GM12878 (cell line): ENCODE measurements at regions not wholly inside any gene's neighbourhood (a gene's known extent, or its start where the extent isn't known, plus 50 kb on each side); places are given as distances from the start of the nearest gene placed in this dataset.

ENCODE experiments used
- ATAC-seq: fragments of 200-7000 bp; cut with Tn5 transposase; 3 replicates; pipeline ENCODE4 v1.9.1; 2020; ENCODE audit warnings: mild to moderate bottlenecking, moderate library complexity
- BruUV-seq: library from RNA; stranded (reverse); fragments of 400-500 nt; replicated peaks from 2 replicates; lab custom pipeline; 2021; lab: Mats Ljungman, UMichigan
- CTCF ChIA-PET: fragments of 300-600 bp; sonication (Branson Sonifier 250); formaldehyde crosslinking; extraction: SDS; loops from one replicate; lab custom pipeline; 2021; ENCODE audit warnings: inconsistent platforms; lab: Yijun Ruan, JAX
- POLR2A ChIA-PET: fragments of 350-600 bp; formaldehyde crosslinking; extraction: SDS; loops from one replicate; lab custom pipeline; 2021; ENCODE audit warnings: inconsistent platforms; lab: Charles Lee
- RAD21 ChIA-PET: fragments of 300-600 bp; sonication (Branson Sonifier 250); formaldehyde crosslinking; loops from one replicate; lab custom pipeline; 2023; ENCODE audit warnings: antibody characterized with exemption; ENCODE audit not compliant: unreplicated experiment; lab: Charles Lee
- SMC1A ChIA-PET: fragments of 300-600 bp; sonication (Branson Sonifier 250); formaldehyde crosslinking; loops from one replicate; lab custom pipeline; 2023; ENCODE audit not compliant: unreplicated experiment, uncharacterized antibody; lab: Charles Lee
- DNase-seq: peaks from one replicate; pipeline ENCODE4 v3.0.0-alpha.2; 2011; ENCODE audit warnings: low read depth, low spot score
- FAIRE-seq: peaks from 3 replicates; lab custom pipeline; 2011; peaks lifted over from hg19 to GRCh38; lab: Jason Lieb, UNC
- H2AFZ ChIP-seq: 2 replicates; pipeline ENCODE4 v1.6.0; 2011; ENCODE audit warnings: low read depth, low read length, control low read depth; ENCODE audit not compliant: control insufficient read depth
- H3K27ac ChIP-seq: 2 replicates; pipeline ENCODE4 v1.5.1; 2011; ENCODE audit warnings: control low read depth; ENCODE audit not compliant: control insufficient read depth, insufficient read depth
- H3K27me3 ChIP-seq, 2 experiments: replicated peaks in 1 of 2; 2 replicates each; pipeline versions ENCODE4 v1.6.0 to v1.6.1; 2011; ENCODE audit warnings: low read length in 1 of 2; ENCODE audit not compliant: control insufficient read depth in 2 of 2, insufficient read depth in 2 of 2
- H3K36me3 ChIP-seq, 2 experiments: 2 replicates each; pipeline ENCODE4 v1.5.1; 2011; ENCODE audit warnings: low read length in 1 of 2; ENCODE audit not compliant: control insufficient read depth in 2 of 2, insufficient read depth in 2 of 2
- H3K4me1 ChIP-seq: 2 replicates; pipeline ENCODE4 v1.6.1; 2011; ENCODE audit warnings: mild to moderate bottlenecking, low read length, moderate library complexity, mixed read lengths; ENCODE audit not compliant: control insufficient read depth, insufficient read depth
- H3K4me2 ChIP-seq: 2 replicates; pipeline ENCODE4 v1.6.0; 2011; ENCODE audit warnings: control low read depth; ENCODE audit not compliant: control insufficient read depth, insufficient read depth
- H3K4me3 ChIP-seq: fragments of 200-600 bp; sonication (generic); 2 replicates; pipeline ENCODE4 v1.5.1; 2016
- H3K79me2 ChIP-seq: 2 replicates; pipeline ENCODE4 v1.6.0; 2011; ENCODE audit warnings: low read length; ENCODE audit not compliant: control insufficient read depth, insufficient read depth
- H3K9ac ChIP-seq: 2 replicates; pipeline ENCODE4 v1.8.0; 2011; ENCODE audit warnings: low read length, control low read depth, mixed read lengths; ENCODE audit not compliant: control insufficient read depth, insufficient read depth
- H3K9me3 ChIP-seq: replicated peaks from 3 replicates; pipeline ENCODE4 v1.5.1; 2011; ENCODE audit warnings: mild to moderate bottlenecking, low read length; ENCODE audit not compliant: control insufficient read depth, insufficient read depth
- H4K20me1 ChIP-seq: 2 replicates; pipeline ENCODE4 v1.6.0; 2011; ENCODE audit not compliant: control insufficient read depth, insufficient read depth
- BCL11A ChIP-seq: IDR thresholded peaks from 2 replicates; pipeline ENCODE4 v1.6.1; 2011; ENCODE audit warnings: low read depth, low read length
- CHD2 ChIP-seq: IDR thresholded peaks from 2 replicates; pipeline ENCODE4 v1.6.1; 2011; ENCODE audit warnings: low read depth, low read length, improper control_type of control experiment, borderline replicate concordance
- CREB1 ChIP-seq: IDR thresholded peaks from 2 replicates; pipeline ENCODE4 v1.6.1; 2012; ENCODE audit warnings: low read depth, mild to moderate bottlenecking, inconsistent platforms
- E2F8 ChIP-seq: fragments of 450-650 bp; IDR thresholded peaks from 2 replicates; pipeline ENCODE4 v1.6.1; 2018; ENCODE audit warnings: mild to moderate bottlenecking, low read depth, moderate library complexity; ENCODE audit not compliant: partially characterized antibody
- EED ChIP-seq: sonication (generic); IDR thresholded peaks from 2 replicates; pipeline ENCODE4 v1.6.1; 2016; ENCODE audit warnings: antibody characterized with exemption, low read depth
- NKRF ChIP-seq: fragments of 450-650 bp; conservative IDR thresholded peaks from 2 replicates; pipeline ENCODE4 v1.6.1; 2017; ENCODE audit warnings: mild to moderate bottlenecking, moderate library complexity
- RAD51 ChIP-seq: fragments of 450-650 bp; IDR thresholded peaks from 2 replicates; pipeline ENCODE4 v1.6.1; 2016; ENCODE audit warnings: moderate library complexity, mild to moderate bottlenecking, inconsistent platforms
- STAT1 ChIP-seq: fragments of 450-650 bp; conservative IDR thresholded peaks from 2 replicates; pipeline ENCODE4 v1.6.1; 2014; ENCODE audit warnings: antibody characterized with exemption, mild to moderate bottlenecking
- TCF3 ChIP-seq: IDR thresholded peaks from 2 replicates; pipeline ENCODE4 v1.6.1; 2012; ENCODE audit warnings: low read depth, mild to moderate bottlenecking, low read length, borderline replicate concordance; ENCODE audit not compliant: insufficient read depth
- ZNF217 ChIP-seq: fragments of 450-650 bp; IDR thresholded peaks from 2 replicates; pipeline ENCODE4 v1.6.1; 2017; ENCODE audit warnings: antibody characterized with exemption, mild to moderate bottlenecking
- ZSCAN29 ChIP-seq: fragments of 450-650 bp; IDR thresholded peaks from 2 replicates; pipeline ENCODE4 v1.6.1; 2017; ENCODE audit warnings: mild to moderate bottlenecking, moderate library complexity
- WGBS: methylation state at CpG from one replicate; pipeline ENCODE4 v1.1.6; 2016; ENCODE audit warnings: low lambda C conversion rate; ENCODE audit not compliant: insufficient replicate concordance, insufficient coverage; ENCODE audit errors: missing lambda C conversion rate; 5-methylcytosine and 5-hydroxymethylcytosine counted together
- in situ Hi-C: fragments of 300-500 bp; cut with MboI; formaldehyde crosslinking; loops from 9 replicates; pipeline ENCODE4 v1.14.3; 2018; ENCODE audit warnings: mixed read lengths
- intact Hi-C: fragments of 100-400 bp; cut with micrococcal nuclease; formaldehyde crosslinking; loops from one replicate; pipeline ENCODE4 v1.14.2; 2022; ENCODE audit not compliant: unreplicated experiment

- no TSS peak for BruUV-seq
- Histone ChIP-seq H3K36me3 (no peaks in the 10 kb centered on the region), H3K9me3 (no peaks in the 10 kb centered on the region), H3K27ac (no peak overlapping the region), H3K9ac (no peak overlapping the region), H2AFZ (no peak overlapping the region), H3K27me3 (no peaks in the 10 kb centered on the region), H3K4me3 (no peak overlapping the region), H4K20me1 (no peaks in the 10 kb centered on the region), H3K4me1 (no peaks in the 10 kb centered on the region), H3K79me2 (no peaks in the 10 kb centered on the region), H3K4me2 (no peak overlapping the region)
- no peak for DNase-seq
- intact Hi-C loops (no loop called here), in situ Hi-C loops (no loop called here)
- ChIA-PET SMC1A (interaction anchor here (0.6 to 2.9 kb wide), 22 partner anchors 8 to 1649 kb away, joined by 3 to 18 read pairs (median 4); no protein-coding TSS in a partner anchor), CTCF (interaction anchor here (0.7 to 2.2 kb wide), 9 partner anchors 9 to 722 kb away, joined by 3 to 7 read pairs (median 4); no protein-coding TSS in a partner anchor), RAD21 (interaction anchor here (0.5 to 2.2 kb wide), 13 partner anchors 11 to 723 kb away, joined by 3 to 5 read pairs (median 4); no protein-coding TSS in a partner anchor), POLR2A (interaction anchor here (1.4 to 1.5 kb wide), 2 partner anchors 9 to 748 kb away, joined by 3 to 4 read pairs; partner anchors contain the start of gene NR2F2)
- TF ChIP-seq E2F8 (no peak), ZSCAN29 (no peak), BCL11A (no peak), EED (no peak), ZNF217 (no peak), RAD51 (no peak), CHD2 (no peak), STAT1 (no peak), TCF3 (no peak), NKRF (no peak), CREB1 (no peak)
- WGBS: 2% methylated on average over 6 of the region's 6 CpGs
- ATAC-seq: peak; percentile 59
- no peak for FAIRE-seq
Measured at GRCh38 chr15:97078591-97078990, 748.1 kb downstream of the NR2F2 start.
